Cardiac muscle cell (in vitro differentiated cells and primary cell): ENCODE measurements at regions not wholly inside any gene's neighbourhood (a gene's known extent, or its start where the extent isn't known, plus 50 kb on each side); places are given as distances from the start of the nearest gene placed in this dataset.

ENCODE experiments used
- DNase-seq, 2 donors: peaks; one replicate each; pipeline versions ENCODE4 v3.0.0 to v3.0.0-alpha.2; 2010 to 2017; ENCODE audit warnings: low read depth in 1 of 2, low spot score in 1 of 2
- H3K27ac ChIP-seq: fragments of 200-600 bp; sonication (generic); 2 replicates; pipeline ENCODE4 v1.5.1; 2016
- H3K27me3 ChIP-seq: fragments of 200-600 bp; sonication (generic); 2 replicates; pipeline ENCODE4 v1.6.0; 2016; ENCODE audit warnings: control low read depth
- H3K36me3 ChIP-seq: fragments of 200-600 bp; sonication (generic); 2 replicates; pipeline ENCODE4 v1.5.1; 2016; ENCODE audit warnings: control low read depth
- H3K4me1 ChIP-seq: fragments of 200-600 bp; sonication (generic); 2 replicates; pipeline ENCODE4 v1.8.1; 2017; ENCODE audit warnings: low read depth, mild to moderate bottlenecking, mixed run types
- H3K4me3 ChIP-seq: fragments of 200-600 bp; sonication (generic); 2 replicates; pipeline ENCODE4 v1.5.1; 2016; ENCODE audit warnings: mild to moderate bottlenecking
- H3K9me3 ChIP-seq: fragments of 200-600 bp; sonication (generic); 2 replicates; pipeline ENCODE4 v1.5.1; 2017; ENCODE audit warnings: low read depth, mild to moderate bottlenecking, control low read depth
- TF ChIP-seq, protein P1 (sequence below): IDR thresholded peaks from 2 replicates; pipeline ENCODE4 v1.5.1; 2012; ENCODE audit warnings: low read depth, mild to moderate bottlenecking, low read length

DNA sequence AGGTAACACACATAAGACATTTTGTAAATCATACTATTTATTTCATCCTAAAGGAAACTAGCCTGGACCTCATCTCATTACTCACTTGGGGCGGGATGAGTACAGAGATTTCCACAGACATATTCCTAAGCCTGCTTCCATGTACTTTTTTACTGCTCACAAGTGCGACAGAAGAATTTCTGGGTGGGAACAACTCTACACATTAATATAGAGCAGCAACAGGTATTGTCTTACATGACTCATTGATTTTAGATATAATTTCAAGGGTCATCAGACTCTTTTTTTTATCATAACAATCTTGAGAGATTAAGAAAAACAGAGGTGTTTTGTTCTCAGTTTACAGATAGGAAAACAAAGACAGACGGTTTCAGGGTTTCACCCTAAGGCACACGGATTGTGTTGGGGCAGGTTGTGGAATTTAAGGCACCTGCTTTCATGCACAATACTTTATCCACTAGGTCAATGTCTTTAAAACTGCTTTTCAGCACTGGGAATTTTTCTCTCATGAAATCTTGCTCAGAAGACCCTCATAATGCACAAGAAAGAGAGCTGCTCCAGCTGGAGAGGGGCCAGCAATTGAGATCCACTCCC is 186.7 kb upstream of the CDIN1 start:
- Histone ChIP-seq H3K27me3 (no peaks in the 10 kb centered on the region), H3K27ac (no peak overlapping the region), H3K36me3 (no peaks in the 10 kb centered on the region), H3K9me3 (no peaks in the 10 kb centered on the region), H3K4me3 (no peak overlapping the region), H3K4me1 (no peaks in the 10 kb centered on the region)
- DNase-seq, result no peak
- TF ChIP-seq, protein P1, sequence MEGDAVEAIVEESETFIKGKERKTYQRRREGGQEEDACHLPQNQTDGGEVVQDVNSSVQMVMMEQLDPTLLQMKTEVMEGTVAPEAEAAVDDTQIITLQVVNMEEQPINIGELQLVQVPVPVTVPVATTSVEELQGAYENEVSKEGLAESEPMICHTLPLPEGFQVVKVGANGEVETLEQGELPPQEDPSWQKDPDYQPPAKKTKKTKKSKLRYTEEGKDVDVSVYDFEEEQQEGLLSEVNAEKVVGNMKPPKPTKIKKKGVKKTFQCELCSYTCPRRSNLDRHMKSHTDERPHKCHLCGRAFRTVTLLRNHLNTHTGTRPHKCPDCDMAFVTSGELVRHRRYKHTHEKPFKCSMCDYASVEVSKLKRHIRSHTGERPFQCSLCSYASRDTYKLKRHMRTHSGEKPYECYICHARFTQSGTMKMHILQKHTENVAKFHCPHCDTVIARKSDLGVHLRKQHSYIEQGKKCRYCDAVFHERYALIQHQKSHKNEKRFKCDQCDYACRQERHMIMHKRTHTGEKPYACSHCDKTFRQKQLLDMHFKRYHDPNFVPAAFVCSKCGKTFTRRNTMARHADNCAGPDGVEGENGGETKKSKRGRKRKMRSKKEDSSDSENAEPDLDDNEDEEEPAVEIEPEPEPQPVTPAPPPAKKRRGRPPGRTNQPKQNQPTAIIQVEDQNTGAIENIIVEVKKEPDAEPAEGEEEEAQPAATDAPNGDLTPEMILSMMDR, result no peak

DNA sequence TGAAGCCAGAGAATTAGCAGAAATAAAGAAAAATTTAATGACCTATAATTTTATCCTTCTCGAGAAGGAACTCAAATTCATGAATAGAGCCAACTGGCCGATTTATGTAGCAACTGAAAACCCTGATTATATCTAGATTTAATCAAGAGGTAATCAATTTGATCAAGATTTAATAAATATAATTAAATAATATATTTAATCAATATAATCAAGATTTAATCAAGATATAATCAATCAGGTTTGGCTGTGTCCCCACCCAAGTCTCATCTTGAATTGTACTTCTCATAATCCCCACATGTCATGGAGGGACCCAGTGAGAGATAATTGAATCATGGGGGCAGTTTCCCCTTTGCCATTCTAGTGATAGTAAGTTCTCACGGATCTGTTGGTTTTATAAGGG is 181.2 kb upstream of the CDIN1 start:
- H3K27me3 ChIP-seq, result no peaks in the 10 kb centered on the region
- H3K4me3 ChIP-seq, result no peak overlapping the region
- no peaks in the 10 kb centered on the region for H3K4me1 ChIP-seq
- H3K9me3 ChIP-seq, result no peaks in the 10 kb centered on the region
- TF ChIP-seq, protein P1, result no peak
- DNase-seq, result no peak
- no peak overlapping the region for H3K27ac ChIP-seq
- no peaks in the 10 kb centered on the region for H3K36me3 ChIP-seq

DNA sequence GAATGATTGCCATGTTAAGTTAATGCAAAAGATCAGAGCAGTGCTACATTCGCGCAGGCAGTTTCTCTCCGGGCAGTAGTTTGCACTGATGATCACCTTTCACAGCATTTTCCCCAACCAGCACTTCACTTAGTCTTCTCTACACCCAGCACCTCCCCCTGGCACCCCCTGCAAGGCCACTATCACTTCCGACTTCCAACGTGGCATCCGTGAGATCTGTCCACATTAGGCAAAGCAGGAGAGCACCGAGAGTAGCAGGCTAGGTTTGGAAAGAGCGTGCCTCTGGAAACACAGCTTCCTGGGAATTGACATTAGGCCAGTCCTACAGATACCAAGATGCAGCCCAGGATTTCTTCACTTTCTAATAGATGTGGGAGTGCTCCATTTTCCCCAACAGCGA is 180.2 kb upstream of the CDIN1 start:
- no peaks in the 10 kb centered on the region for H3K36me3 ChIP-seq
- no peaks in the 10 kb centered on the region for H3K9me3 ChIP-seq
- no peaks in the 10 kb centered on the region for H3K4me1 ChIP-seq
- H3K27ac ChIP-seq, result no peak overlapping the region
- no peak overlapping the region for H3K4me3 ChIP-seq
- TF ChIP-seq, protein P1, result no peak
- no peak for DNase-seq
- no peaks in the 10 kb centered on the region for H3K27me3 ChIP-seq

DNA sequence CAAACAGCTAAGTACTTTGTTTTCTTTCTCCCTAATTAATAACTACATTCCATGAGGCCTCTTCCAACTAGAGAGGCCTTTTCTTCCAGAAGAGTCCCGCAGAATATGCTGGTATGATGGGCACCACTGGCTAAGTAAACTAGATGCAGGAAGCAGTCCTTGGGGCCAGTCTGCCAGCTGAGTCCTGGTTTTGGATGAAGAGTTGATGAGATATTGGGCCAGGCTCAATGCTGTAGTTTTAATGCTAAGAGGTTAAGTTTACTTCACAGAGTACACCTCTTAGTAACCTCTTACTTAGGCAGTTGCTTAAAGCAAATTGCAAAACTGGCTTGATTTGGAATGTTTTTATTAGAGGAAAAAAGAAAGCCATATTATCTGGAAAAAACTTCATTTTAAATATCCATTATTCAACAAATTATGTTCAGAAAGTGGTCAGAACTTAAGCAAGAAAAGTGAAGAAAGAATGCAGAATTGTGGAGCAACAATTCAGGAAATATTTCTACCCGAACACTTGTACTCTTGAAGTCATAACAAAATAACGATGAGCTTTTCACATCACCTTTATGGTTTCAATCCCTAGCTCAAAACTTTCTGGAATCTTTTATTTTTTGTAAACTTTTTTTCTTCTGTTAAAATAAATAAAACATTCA is 178.4 kb upstream of the CDIN1 start:
- peak in 1 of 2 donors; percentile 35 for DNase-seq
- Histone ChIP-seq H3K27ac (no peak overlapping the region), H3K4me3 (no peak overlapping the region), H3K27me3 (no peaks in the 10 kb centered on the region), H3K36me3 (no peaks in the 10 kb centered on the region), H3K9me3 (no peaks in the 10 kb centered on the region), H3K4me1 (no peaks in the 10 kb centered on the region)
- TF ChIP-seq, protein P1, result no peak

DNA sequence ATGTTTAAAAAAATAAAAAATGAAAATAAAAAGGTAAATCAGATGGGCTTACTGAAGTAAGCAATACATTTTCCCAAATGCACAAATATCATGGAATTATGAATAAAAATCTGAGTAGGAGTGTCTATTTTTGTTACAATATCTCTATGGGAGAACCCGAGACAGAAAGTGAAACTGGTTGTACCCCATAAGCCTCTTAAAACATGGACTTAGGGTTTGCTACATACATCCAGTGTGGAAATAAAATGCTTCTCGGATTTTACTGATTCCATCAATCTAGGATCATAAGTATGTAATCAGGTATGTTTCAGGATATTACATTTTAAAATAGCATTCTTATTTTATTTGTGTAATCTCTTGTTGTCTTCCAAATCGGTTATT is 177.8 kb upstream of the CDIN1 start:
- DNase-seq, result peak in 1 of 2 donors; percentile 18
- TF ChIP-seq, protein P1, result no peak
- no peak overlapping the region for H3K27ac ChIP-seq
- H3K9me3 ChIP-seq, result no peaks in the 10 kb centered on the region
- no peaks in the 10 kb centered on the region for H3K36me3 ChIP-seq
- no peak overlapping the region for H3K4me3 ChIP-seq
- H3K4me1 ChIP-seq, result no peaks in the 10 kb centered on the region
- no peaks in the 10 kb centered on the region for H3K27me3 ChIP-seq
